HFFc6 (cell line): ENCODE measurements at regions not wholly inside any gene's neighbourhood (a gene's known extent, or its start where the extent isn't known, plus 50 kb on each side); places are given as distances from the start of the nearest gene placed in this dataset.

Experiments
- DNase-seq: peaks from one replicate; pipeline ENCODE4 v3.0.0-alpha.2; 2018
- H3K27ac Mint-ChIP-seq: 2 replicates; pipeline ENCODE4 v1.8.0; 2020; ENCODE audit warnings: mild to moderate bottlenecking, mixed read lengths
- H3K27me3 Mint-ChIP-seq: 2 replicates; pipeline ENCODE4 v1.8.0; 2021; ENCODE audit warnings: mild to moderate bottlenecking, moderate library complexity, mixed read lengths; ENCODE audit not compliant: insufficient read depth
- H3K36me3 Mint-ChIP-seq: 2 replicates; pipeline ENCODE4 v1.8.0; 2021; ENCODE audit warnings: low read depth, mixed read lengths
- H3K4me1 Mint-ChIP-seq: 2 replicates; pipeline ENCODE4 v1.8.0; 2020; ENCODE audit warnings: low read depth, mixed read lengths
- H3K4me3 Mint-ChIP-seq: 2 replicates; pipeline ENCODE4 v1.8.0; 2020; ENCODE audit warnings: mild to moderate bottlenecking, moderate library complexity, mixed read lengths
- H3K9me3 Mint-ChIP-seq: 2 replicates; pipeline ENCODE4 v1.8.0; 2020; ENCODE audit warnings: mild to moderate bottlenecking, mixed read lengths
- TF ChIP-seq, protein P1 (sequence below): fragments of 200-600 bp; sonication (generic); IDR thresholded peaks from 2 replicates; pipeline ENCODE4 v1.5.0; 2021; ENCODE audit warnings: antibody characterized with exemption, mild to moderate bottlenecking

DNA sequence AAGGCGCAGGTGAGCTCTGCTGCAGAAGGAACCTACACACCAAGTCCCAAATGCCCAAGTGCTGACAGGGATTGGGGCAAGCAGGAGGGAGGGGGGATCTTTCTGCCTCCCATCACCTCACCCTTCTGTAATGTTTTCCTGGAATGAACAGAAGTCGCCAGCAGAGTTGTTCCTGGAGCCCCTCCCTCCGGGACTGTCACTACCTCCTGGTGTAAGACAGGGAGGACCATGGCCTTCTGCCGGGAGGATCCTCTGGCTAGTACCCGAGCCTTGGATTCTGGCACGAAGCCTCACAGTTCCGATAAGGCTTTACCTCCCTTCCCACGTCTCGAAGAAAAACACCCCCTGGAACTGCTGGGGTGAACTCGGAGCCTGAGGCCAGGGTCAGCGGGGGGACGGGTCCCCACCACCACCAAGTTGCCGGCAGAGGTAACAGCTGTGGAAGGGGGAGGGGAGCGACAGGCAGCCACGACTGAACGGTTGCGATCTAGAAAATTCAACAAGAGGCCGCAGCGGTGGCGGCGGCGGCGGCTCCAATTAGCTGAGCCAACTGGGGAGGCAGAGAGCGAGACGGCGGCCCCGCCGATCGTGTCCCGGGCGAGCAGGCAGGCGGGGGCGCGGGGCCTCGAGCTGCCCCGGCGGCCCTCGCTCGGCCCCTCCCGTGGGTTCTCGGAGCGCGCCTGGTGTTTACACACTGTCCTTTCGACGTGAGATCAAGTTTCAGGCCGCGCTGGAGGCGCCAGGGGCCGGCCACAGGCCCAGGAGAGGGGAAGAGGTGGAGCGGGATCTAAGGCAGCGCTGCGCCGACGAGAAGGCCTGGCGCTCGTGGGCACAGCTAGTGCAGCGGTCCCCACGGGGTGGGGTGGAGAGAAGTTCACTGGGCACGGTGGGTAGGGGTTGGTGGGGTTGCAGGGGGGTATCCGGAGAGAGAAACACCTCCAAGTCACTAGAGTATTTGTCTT is 53.7 kb upstream of the BCOR start:
- Mint-ChIP-seq H3K9me3 (no peaks in the 10 kb centered on the region), H3K4me3 (no peak overlapping the region), H3K27me3 (peaks cover 1% of the 10 kb centered on the region; the same call in 1 of the 2 replicates), H3K36me3 (no peaks in the 10 kb centered on the region), H3K4me1 (peaks cover 10% of the 10 kb centered on the region), H3K27ac (no peak overlapping the region)
- no peak for DNase-seq
- TF ChIP-seq, protein P1, sequence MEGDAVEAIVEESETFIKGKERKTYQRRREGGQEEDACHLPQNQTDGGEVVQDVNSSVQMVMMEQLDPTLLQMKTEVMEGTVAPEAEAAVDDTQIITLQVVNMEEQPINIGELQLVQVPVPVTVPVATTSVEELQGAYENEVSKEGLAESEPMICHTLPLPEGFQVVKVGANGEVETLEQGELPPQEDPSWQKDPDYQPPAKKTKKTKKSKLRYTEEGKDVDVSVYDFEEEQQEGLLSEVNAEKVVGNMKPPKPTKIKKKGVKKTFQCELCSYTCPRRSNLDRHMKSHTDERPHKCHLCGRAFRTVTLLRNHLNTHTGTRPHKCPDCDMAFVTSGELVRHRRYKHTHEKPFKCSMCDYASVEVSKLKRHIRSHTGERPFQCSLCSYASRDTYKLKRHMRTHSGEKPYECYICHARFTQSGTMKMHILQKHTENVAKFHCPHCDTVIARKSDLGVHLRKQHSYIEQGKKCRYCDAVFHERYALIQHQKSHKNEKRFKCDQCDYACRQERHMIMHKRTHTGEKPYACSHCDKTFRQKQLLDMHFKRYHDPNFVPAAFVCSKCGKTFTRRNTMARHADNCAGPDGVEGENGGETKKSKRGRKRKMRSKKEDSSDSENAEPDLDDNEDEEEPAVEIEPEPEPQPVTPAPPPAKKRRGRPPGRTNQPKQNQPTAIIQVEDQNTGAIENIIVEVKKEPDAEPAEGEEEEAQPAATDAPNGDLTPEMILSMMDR = no peak

DNA sequence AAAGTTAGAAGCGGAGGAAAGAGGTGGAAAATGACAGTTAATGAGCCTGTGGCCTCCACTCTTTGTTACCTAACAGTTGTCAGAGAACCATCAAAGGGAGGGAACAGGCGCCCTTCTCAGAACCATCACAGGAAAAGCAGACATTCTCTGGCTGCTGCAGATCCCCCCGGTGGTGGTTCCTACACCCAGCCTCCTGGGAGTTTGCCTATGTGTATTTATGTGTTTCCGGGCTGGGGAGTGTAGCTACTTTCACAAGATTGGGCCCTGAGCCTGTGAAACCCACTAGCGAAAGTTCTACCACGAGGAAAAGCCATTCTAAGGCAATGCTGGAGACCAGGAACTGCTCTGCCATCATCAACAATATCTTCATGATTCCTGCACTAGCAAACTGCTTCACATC is 52.7 kb upstream of the BCOR start:
- no peaks in the 10 kb centered on the region for H3K27me3 Mint-ChIP-seq
- H3K27ac Mint-ChIP-seq = no peak overlapping the region
- TF ChIP-seq, protein P1 = no peak
- no peaks in the 10 kb centered on the region for H3K9me3 Mint-ChIP-seq
- no peak for DNase-seq
- H3K4me3 Mint-ChIP-seq = no peak overlapping the region
- H3K4me1 Mint-ChIP-seq = peaks cover 10% of the 10 kb centered on the region
- no peaks in the 10 kb centered on the region for H3K36me3 Mint-ChIP-seq

- DNase-seq = no peak
- peaks cover 9% of the 10 kb centered on the region for H3K4me1 Mint-ChIP-seq
- no peaks in the 10 kb centered on the region for H3K27me3 Mint-ChIP-seq
- H3K4me3 Mint-ChIP-seq = no peak overlapping the region
- H3K36me3 Mint-ChIP-seq = no peaks in the 10 kb centered on the region
- no peak overlapping the region for H3K27ac Mint-ChIP-seq
- TF ChIP-seq, protein P1 = no peak
- H3K9me3 Mint-ChIP-seq = no peaks in the 10 kb centered on the region
Observed at GRCh38 chrX:40149286-40150175, 51.8 kb upstream of the BCOR start.

GRCh38 chrX:40148385-40149285 is 50.9 kb upstream of the BCOR start:
- no peak overlapping the region for H3K4me3 Mint-ChIP-seq
- peaks cover 7% of the 10 kb centered on the region; the same call in 1 of the 2 replicates for H3K4me1 Mint-ChIP-seq
- H3K36me3 Mint-ChIP-seq = no peaks in the 10 kb centered on the region
- H3K9me3 Mint-ChIP-seq = no peaks in the 10 kb centered on the region
- DNase-seq = no peak
- TF ChIP-seq, protein P1 = no peak
- H3K27me3 Mint-ChIP-seq = no peaks in the 10 kb centered on the region
- H3K27ac Mint-ChIP-seq = no peak overlapping the region

DNA sequence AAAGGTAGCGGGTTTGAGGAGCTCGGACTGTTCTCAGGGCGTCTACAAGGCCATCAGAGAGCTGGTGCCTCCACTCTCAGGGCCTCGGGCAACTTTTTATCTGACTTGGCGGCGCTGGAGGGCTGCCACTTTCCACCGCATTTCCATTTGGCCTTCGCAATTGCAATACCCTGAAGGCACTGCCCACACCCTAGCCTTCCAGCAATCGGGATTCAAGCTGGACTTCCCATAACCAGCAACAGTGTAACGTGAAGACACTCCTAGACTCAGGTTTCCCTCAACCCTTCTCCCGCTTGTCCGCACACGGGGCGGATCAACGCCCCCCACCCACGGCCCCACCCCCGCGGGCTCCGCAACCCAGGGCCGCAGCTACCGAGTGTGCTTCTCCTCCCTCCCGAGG is 50.2 kb upstream of the BCOR start:
- H3K27ac Mint-ChIP-seq = no peak overlapping the region
- no peaks in the 10 kb centered on the region for H3K27me3 Mint-ChIP-seq
- no peak for DNase-seq
- TF ChIP-seq, protein P1 = no peak
- no peak overlapping the region for H3K4me3 Mint-ChIP-seq
- H3K4me1 Mint-ChIP-seq = peaks cover 7% of the 10 kb centered on the region; the same call in 1 of the 2 replicates
- no peaks in the 10 kb centered on the region for H3K9me3 Mint-ChIP-seq
- no peaks in the 10 kb centered on the region for H3K36me3 Mint-ChIP-seq
